ENCODE measurements at regions not wholly inside any gene's neighbourhood (a gene's known extent, or its start where the extent isn't known, plus 50 kb on each side); places are given as distances from the start of the nearest gene placed in this dataset.

DNA sequence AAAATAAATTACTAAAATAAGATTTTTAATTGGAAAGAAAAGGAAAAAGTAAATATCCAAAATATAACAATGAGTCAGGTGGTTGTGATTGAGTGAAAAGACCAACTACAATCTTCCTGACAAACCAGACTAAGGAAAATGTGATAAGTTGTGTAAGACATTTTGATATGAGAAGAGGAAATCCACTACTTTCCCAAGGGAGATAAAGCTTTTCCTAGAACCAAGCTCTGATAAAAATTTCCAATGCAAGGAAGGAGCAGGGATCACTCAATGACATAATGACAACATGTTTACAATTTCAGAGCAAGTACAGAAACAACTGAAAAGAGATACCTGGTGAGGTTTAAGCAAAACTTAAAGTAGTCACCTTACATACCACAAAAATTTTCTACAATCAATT lies 305.1 kb upstream of the RASGEF1B start:
- no peak for DNase-seq (ENCODE audit: low read depth)
- no peak overlapping the region for H3K4me3 ChIP-seq (ENCODE audit: low read length)
- TF ChIP-seq, protein P1, sequence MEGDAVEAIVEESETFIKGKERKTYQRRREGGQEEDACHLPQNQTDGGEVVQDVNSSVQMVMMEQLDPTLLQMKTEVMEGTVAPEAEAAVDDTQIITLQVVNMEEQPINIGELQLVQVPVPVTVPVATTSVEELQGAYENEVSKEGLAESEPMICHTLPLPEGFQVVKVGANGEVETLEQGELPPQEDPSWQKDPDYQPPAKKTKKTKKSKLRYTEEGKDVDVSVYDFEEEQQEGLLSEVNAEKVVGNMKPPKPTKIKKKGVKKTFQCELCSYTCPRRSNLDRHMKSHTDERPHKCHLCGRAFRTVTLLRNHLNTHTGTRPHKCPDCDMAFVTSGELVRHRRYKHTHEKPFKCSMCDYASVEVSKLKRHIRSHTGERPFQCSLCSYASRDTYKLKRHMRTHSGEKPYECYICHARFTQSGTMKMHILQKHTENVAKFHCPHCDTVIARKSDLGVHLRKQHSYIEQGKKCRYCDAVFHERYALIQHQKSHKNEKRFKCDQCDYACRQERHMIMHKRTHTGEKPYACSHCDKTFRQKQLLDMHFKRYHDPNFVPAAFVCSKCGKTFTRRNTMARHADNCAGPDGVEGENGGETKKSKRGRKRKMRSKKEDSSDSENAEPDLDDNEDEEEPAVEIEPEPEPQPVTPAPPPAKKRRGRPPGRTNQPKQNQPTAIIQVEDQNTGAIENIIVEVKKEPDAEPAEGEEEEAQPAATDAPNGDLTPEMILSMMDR (conservative IDR thresholded peaks at IDR 0.05; ENCODE audit: low read length) = no peak

DNA sequence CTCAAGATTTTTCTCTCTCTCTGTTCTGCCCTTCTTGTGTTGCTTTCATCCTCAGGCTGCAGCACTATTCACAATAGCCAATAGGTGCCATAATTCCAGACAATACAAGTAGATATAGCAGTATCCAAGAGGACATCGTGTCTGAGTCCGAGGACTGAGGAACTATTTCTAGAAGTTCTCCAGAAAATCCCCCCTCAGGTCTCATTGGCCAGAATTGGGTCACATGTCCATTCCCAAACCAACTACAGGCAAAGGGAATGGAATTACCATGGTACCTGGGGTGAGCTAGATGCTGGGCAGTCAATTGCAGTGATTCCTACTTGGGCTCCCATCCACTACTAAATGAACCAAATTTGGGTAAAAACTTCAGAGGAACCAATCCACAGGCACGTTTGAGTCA lies 301.9 kb upstream of the RASGEF1B start:
- no peak for DNase-seq (ENCODE audit: low read depth)
- TF ChIP-seq, protein P1 (conservative IDR thresholded peaks at IDR 0.05; ENCODE audit: low read length) = no peak
- no peak overlapping the region for H3K4me3 ChIP-seq (ENCODE audit: low read length)

DNA sequence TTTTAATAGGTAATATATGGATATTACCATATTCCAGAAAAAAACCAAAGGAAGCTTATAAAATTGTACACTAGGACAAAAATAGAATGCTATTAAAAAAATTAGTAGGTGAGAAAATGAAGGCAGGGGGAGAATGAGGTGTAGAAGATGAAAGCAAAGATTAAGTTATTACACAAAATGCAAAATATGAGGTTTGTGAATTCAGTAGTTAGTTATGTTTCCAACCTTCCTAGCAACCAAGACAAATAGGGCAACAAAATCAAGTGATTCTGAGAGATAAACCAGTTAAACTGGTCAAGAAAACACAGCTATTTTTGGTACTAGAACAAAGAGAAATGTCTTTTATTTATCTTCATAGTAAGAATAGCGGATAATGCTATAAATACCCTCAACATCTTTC lies 300.0 kb upstream of the RASGEF1B start:
- TF ChIP-seq, protein P1 (conservative IDR thresholded peaks at IDR 0.05; ENCODE audit: low read length) = no peak
- H3K4me3 ChIP-seq (ENCODE audit: low read length) = no peak overlapping the region
- no peak for DNase-seq (ENCODE audit: low read depth)

DNA sequence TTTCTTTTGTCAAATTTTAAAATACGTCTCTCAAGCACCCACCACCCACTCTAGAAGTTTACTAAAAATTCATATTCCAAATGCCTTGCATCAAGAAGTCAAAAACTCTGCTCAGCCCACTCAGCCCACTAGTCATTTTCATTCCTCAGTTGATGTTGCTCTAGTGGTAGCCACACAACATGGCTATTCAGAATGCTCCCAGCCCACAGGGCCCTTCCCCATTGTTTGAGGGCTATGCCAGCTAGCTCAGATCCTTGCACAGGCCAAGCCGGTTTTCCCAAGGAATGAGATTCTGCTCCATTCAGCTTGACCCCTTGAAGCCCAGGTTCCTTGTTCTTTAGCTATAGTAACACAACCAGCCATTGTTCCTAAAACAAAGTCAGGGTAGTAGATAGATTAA lies 297.5 kb upstream of the RASGEF1B start:
- no peak overlapping the region for H3K4me3 ChIP-seq (ENCODE audit: low read length)
- TF ChIP-seq, protein P1 (conservative IDR thresholded peaks at IDR 0.05; ENCODE audit: low read length) = no peak
- DNase-seq (ENCODE audit: low read depth) = no peak

DNA sequence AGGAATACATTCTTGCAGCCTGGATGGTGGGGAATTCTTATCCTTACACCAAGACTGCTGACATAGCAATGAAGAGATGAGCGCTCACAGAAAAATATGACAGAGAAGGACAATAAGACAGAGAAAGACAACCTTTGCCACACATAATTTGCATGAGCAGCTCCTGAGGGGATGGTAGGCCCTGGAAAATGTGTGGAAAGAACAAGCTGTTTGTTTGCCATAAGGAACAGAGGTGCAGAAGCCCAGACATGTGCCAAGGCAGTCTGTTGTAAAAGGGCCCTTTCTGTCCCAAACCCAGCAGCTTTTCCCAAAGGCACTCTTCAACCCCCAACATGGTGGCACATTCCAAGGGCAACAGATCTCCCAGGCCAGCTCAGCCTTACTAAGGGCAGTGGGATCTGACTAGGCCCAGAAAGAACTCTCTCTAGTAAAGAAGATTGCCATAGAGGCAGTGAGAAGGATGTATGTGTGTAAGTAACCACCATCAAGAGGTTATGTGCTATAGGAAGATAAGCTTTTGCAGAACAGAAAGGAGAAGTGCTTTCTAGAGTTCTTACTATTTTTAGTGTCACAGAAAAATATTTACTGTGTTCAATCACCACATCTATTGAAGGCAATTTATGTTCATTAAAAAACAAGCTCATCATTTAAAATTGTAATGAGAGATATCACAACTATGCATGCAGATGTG lies 287.0 kb upstream of the RASGEF1B start:
- DNase-seq (ENCODE audit: low read depth) = no peak
- TF ChIP-seq, protein P1 (conservative IDR thresholded peaks at IDR 0.05; ENCODE audit: low read length) = no peak
- no peak overlapping the region for H3K4me3 ChIP-seq (ENCODE audit: low read length)

DNA sequence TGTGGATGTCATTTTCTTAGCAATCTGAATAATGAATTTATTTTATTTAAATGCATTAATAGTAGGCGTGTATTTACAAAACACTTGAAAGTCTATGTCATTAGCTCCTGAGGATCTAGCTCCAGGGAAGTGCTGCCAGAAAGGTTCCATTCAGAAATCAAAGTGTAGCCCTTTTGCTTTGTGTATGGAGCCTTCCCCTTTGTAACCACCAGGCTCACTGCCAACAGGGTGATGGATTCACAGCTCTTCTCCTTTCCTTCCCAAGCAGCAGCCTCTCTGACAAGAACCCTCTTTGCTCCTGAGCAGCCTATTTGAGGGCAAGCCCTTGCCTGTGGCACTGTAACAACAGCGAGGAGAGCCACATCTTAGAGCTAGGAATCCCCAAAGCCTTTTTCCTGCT lies 286.0 kb upstream of the RASGEF1B start:
- TF ChIP-seq, protein P1 (conservative IDR thresholded peaks at IDR 0.05; ENCODE audit: low read length) = no peak
- no peak for DNase-seq (ENCODE audit: low read depth)
- no peak overlapping the region for H3K4me3 ChIP-seq (ENCODE audit: low read length)

DNA sequence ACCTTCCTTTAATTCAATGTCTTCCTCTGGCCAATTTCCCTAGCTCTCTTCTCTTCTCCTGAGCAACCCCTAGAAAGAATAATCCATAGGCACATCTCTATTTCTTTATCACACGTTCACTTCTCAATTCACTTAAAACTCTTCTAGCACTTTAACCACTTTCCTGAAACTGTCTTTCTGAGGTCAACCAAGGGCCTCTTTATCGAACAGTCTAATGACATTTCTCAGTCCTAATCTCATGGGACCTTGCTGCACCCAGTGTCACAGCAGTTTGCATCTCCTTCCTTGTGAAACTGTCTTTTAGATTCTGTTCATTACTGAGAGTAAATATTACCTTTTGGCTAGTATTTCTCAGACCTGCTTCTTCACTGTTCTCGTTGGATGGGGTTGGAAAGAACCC lies 285.3 kb upstream of the RASGEF1B start:
- DNase-seq (ENCODE audit: low read depth) = no peak
- no peak overlapping the region for H3K4me3 ChIP-seq (ENCODE audit: low read length)
- TF ChIP-seq, protein P1 (conservative IDR thresholded peaks at IDR 0.05; ENCODE audit: low read length) = no peak

All from AG10803 (cell line).